SU-DHL-6 (cell line): ENCODE measurements at regions not wholly inside any gene's neighbourhood (a gene's known extent, or its start where the extent isn't known, plus 50 kb on each side); places are given as distances from the start of the nearest gene placed in this dataset.

Experiments used
- H2AFZ ChIP-seq: fragments of 200-600 bp; sonication (generic); 2 replicates; pipeline ENCODE4 v1.6.1; 2014; ENCODE audit warnings: low read depth, mild to moderate bottlenecking, moderate library complexity, mixed read lengths, antibody characterized with exemption, low read length; ENCODE audit not compliant: severe bottlenecking
- H3F3A ChIP-seq: fragments of 200-600 bp; shearing (Covaris generic); 2 replicates; pipeline ENCODE4 v1.6.0; 2016; ENCODE audit warnings: antibody characterized with exemption, mild to moderate bottlenecking; ENCODE audit not compliant: insufficient read depth
- H3K27ac ChIP-seq: fragments of 200-600 bp; sonication (generic); 2 replicates; pipeline ENCODE4 v1.5.1; 2016; ENCODE audit warnings: low read depth, mild to moderate bottlenecking, low read length, moderate library complexity, mixed read lengths
- H3K27me3 ChIP-seq: fragments of 200-600 bp; sonication (generic), shearing (Covaris generic); 2 replicates; pipeline ENCODE4 v1.6.0; 2014; ENCODE audit warnings: mild to moderate bottlenecking, low read length
- H3K36me3 ChIP-seq: fragments of 200-600 bp; sonication (generic); 2 replicates; pipeline ENCODE4 v1.6.1; 2014; ENCODE audit warnings: mild to moderate bottlenecking, low read length, mixed read lengths
- H3K4me2 ChIP-seq: fragments of 300-600, 200-600 bp; shearing (Covaris generic), sonication (generic); 2 replicates; pipeline ENCODE4 v1.6.0; 2014; ENCODE audit warnings: low read length, low read depth, mild to moderate bottlenecking; ENCODE audit not compliant: poor library complexity, severe bottlenecking
- H3K4me3 ChIP-seq: fragments of 200-600 bp; sonication (generic); 2 replicates; pipeline ENCODE4 v1.5.1; 2014; ENCODE audit warnings: antibody characterized with exemption, low read length, mild to moderate bottlenecking, mixed read lengths; ENCODE audit not compliant: insufficient read depth, poor library complexity, severe bottlenecking
- H3K79me2 ChIP-seq: fragments of 200-600 bp; sonication (generic); 2 replicates; pipeline ENCODE4 v1.6.1; 2014; ENCODE audit warnings: mild to moderate bottlenecking, low read length, moderate library complexity; ENCODE audit not compliant: insufficient read depth
- H3K9ac ChIP-seq: fragments of 200-600 bp; sonication (generic); 2 replicates; pipeline ENCODE4 v1.7.0; 2014; ENCODE audit warnings: mild to moderate bottlenecking, low read length
- H3K9me2 ChIP-seq: fragments of 200-600 bp; sonication (generic); replicated peaks from 2 replicates; pipeline ENCODE4 v1.6.1; 2014; ENCODE audit warnings: low read length; ENCODE audit not compliant: insufficient read depth
- H3K9me3 ChIP-seq: fragments of 200-600 bp; sonication (generic); 2 replicates; pipeline ENCODE4 v1.6.1; 2014; ENCODE audit warnings: low read length, mixed read lengths; ENCODE audit not compliant: insufficient read depth
- H4K20me1 ChIP-seq: fragments of 200-600 bp; sonication (generic); 2 replicates; pipeline ENCODE4 v1.6.1; 2014; ENCODE audit warnings: low read depth, mild to moderate bottlenecking, antibody characterized with exemption, low read length, moderate library complexity, mixed read lengths
- CTCF ChIP-seq: fragments of 200-600 bp; sonication (generic); IDR thresholded peaks from one replicate; pipeline ENCODE4 v1.5.1; 2017; ENCODE audit warnings: antibody characterized with exemption, mild to moderate bottlenecking, low read length, moderate library complexity; ENCODE audit not compliant: insufficient read depth, poor library complexity, severe bottlenecking
- EZH2phosphoT487 ChIP-seq: fragments of 200-600 bp; sonication (generic), shearing (Covaris generic); conservative IDR thresholded peaks from 2 replicates; pipeline ENCODE4 v1.6.1; 2018; ENCODE audit warnings: mild to moderate bottlenecking, antibody characterized with exemption, low read length, moderate library complexity, mixed read lengths

GRCh38 chr19:28882818-28883217 is 330.1 kb downstream of the UQCRFS1 start:
- H4K20me1 ChIP-seq, result no peaks in the 10 kb centered on the region
- no peak for TF ChIP-seq EZH2phosphoT487
- no peaks in the 10 kb centered on the region for H3K27me3 ChIP-seq

GRCh38 chr19:28881616-28882015 is 331.3 kb downstream of the UQCRFS1 start:
- TF ChIP-seq CTCF (no peak), EZH2phosphoT487 (no peak)
- no peak overlapping the region for H3K4me2 ChIP-seq

More at GRCh38 chr19:28882818-28883217, 330.1 kb downstream of the UQCRFS1 start:
- Histone ChIP-seq H3K79me2 (no peaks in the 10 kb centered on the region), H3K9me3 (no peaks in the 10 kb centered on the region), H3K4me2 (no peak overlapping the region), H3K9ac (no peak overlapping the region), H3K4me3 (no peak overlapping the region), H3K9me2 (no peaks in the 10 kb centered on the region), H3K27ac (no peak overlapping the region), H2AFZ (no peak overlapping the region), H3K36me3 (no peaks in the 10 kb centered on the region), H3F3A (no peaks in the 10 kb centered on the region)

GRCh38 chr19:28880735-28881401 is 332.1 kb downstream of the UQCRFS1 start:
- H3K9ac ChIP-seq, result no peak overlapping the region
- H3K4me3 ChIP-seq, result no peak overlapping the region
- no peaks in the 10 kb centered on the region for H4K20me1 ChIP-seq
- no peaks in the 10 kb centered on the region for H3K79me2 ChIP-seq
- H3K36me3 ChIP-seq, result no peaks in the 10 kb centered on the region
- no peaks in the 10 kb centered on the region for H3K9me3 ChIP-seq
- TF ChIP-seq CTCF (no peak), EZH2phosphoT487 (no peak)
- no peaks in the 10 kb centered on the region for H3K9me2 ChIP-seq
- no peaks in the 10 kb centered on the region for H3K27me3 ChIP-seq
- no peak overlapping the region for H3K27ac ChIP-seq
- H3K4me2 ChIP-seq, result no peak overlapping the region
- no peak overlapping the region for H2AFZ ChIP-seq
- no peaks in the 10 kb centered on the region for H3F3A ChIP-seq

More at GRCh38 chr19:28881616-28882015, 331.3 kb downstream of the UQCRFS1 start:
- H3K27me3 ChIP-seq, result no peaks in the 10 kb centered on the region
- no peak overlapping the region for H2AFZ ChIP-seq
- no peak overlapping the region for H3K9ac ChIP-seq
- H4K20me1 ChIP-seq, result no peaks in the 10 kb centered on the region
- H3K36me3 ChIP-seq, result no peaks in the 10 kb centered on the region
- H3F3A ChIP-seq, result no peaks in the 10 kb centered on the region
- no peak overlapping the region for H3K27ac ChIP-seq
- no peak overlapping the region for H3K4me3 ChIP-seq
- H3K9me3 ChIP-seq, result no peaks in the 10 kb centered on the region
- H3K9me2 ChIP-seq, result no peaks in the 10 kb centered on the region
- no peaks in the 10 kb centered on the region for H3K79me2 ChIP-seq

DNA sequence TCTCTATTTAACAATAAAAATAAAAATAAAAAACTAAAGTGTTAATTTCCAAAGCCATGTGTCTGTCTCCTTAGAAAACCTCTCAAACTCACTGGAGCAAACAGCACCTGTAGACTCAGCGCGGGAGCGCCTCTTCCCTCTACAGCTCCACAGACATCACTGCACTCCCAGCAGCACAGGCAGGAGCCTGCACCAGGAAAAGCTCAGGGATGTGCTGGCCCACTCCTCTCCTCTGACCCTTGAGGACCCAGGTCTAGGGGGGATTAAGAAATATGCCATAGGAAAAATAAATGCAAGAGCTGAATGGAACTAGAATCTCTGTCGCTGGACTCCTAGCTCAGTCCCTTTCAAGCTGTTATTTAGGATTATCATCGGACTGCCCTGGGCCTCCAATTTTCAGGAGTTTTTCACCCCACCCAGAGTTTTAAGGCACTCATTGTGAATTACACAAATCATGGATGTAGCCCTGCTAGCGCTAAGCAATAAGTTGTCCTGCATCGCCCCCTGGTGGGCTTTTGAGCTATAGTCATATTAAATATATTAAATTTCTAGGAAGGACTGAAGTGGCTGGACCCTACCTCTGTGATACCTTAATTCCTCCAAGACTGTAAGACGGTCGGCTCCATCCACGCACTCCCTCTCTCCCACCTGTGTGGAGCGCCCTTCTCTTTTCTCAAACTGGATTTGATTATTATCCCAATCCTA is 333.9 kb downstream of the UQCRFS1 start:
- no peaks in the 10 kb centered on the region for H3K27me3 ChIP-seq
- no peak overlapping the region for H2AFZ ChIP-seq
- H3K4me3 ChIP-seq, result no peak overlapping the region
- no peaks in the 10 kb centered on the region for H3K9me3 ChIP-seq
- H3F3A ChIP-seq, result no peaks in the 10 kb centered on the region
- no peaks in the 10 kb centered on the region for H4K20me1 ChIP-seq
- H3K27ac ChIP-seq, result no peak overlapping the region
- no peaks in the 10 kb centered on the region for H3K9me2 ChIP-seq
- H3K79me2 ChIP-seq, result no peaks in the 10 kb centered on the region
- H3K36me3 ChIP-seq, result no peaks in the 10 kb centered on the region
- no peak overlapping the region for H3K9ac ChIP-seq
- TF ChIP-seq CTCF, result peak; percentile 49
- no peak for TF ChIP-seq EZH2phosphoT487
- no peak overlapping the region for H3K4me2 ChIP-seq
